Activated CD8-positive, alpha-beta memory T cell treated with anti-CD3 and anti-CD28 coated beads, Interleukin-2, amount 50 U/mL, for 4 hours (primary cell): ENCODE measurements at regions not wholly inside any gene's neighbourhood (a gene's known extent, or its start where the extent isn't known, plus 50 kb on each side); places are given as distances from the start of the nearest gene placed in this dataset.

Experiments
- DNase-seq: peaks from one replicate; pipeline ENCODE4 v3.0.0-alpha.2; 2020

- DNase-seq, result no peak
Observed at GRCh38 chr14:95409477-95410272, 90.0 kb upstream of the CLMN start.

- DNase-seq, result no peak
Observed at GRCh38 chr14:95408731-95409476, 89.2 kb upstream of the CLMN start.

GRCh38 chr14:95407354-95407753 is 87.6 kb upstream of the CLMN start:
- DNase-seq, result no peak

- DNase-seq, result no peak
Observed at GRCh38 chr14:95406756-95407277, 87.1 kb upstream of the CLMN start.

- DNase-seq, result no peak
Observed at GRCh38 chr14:95404583-95404982, 84.9 kb upstream of the CLMN start.

DNA sequence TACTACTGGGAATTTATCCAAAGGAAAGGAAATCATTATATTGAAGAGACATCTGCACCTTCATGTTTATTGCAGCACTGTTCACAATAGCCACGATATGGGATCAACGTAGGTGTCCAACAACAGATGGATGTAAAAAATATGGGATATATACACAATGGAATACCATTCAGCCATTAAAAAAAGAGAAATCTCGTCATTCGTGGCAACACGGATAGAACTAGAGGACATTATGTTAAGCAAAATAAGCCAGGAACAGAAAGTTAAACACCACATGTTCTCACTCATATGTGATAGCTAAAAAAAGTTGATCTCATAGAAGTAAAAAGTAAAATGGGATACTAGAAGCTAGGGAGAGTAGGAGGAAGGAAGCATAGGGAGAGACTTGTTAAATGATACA is 82.9 kb upstream of the CLMN start:
- no peak for DNase-seq

- no peak for DNase-seq
Observed at GRCh38 chr14:95402176-95402575, 82.5 kb upstream of the CLMN start.

- no peak for DNase-seq
Observed at GRCh38 chr14:95398630-95399547, 79.2 kb upstream of the CLMN start.

- DNase-seq, result no peak
Observed at GRCh38 chr14:95397325-95397724, 77.6 kb upstream of the CLMN start.

GRCh38 chr14:95396221-95396620 is 76.5 kb upstream of the CLMN start:
- DNase-seq, result no peak

GRCh38 chr14:95395098-95395737 is 75.5 kb upstream of the CLMN start:
- DNase-seq, result no peak

DNA sequence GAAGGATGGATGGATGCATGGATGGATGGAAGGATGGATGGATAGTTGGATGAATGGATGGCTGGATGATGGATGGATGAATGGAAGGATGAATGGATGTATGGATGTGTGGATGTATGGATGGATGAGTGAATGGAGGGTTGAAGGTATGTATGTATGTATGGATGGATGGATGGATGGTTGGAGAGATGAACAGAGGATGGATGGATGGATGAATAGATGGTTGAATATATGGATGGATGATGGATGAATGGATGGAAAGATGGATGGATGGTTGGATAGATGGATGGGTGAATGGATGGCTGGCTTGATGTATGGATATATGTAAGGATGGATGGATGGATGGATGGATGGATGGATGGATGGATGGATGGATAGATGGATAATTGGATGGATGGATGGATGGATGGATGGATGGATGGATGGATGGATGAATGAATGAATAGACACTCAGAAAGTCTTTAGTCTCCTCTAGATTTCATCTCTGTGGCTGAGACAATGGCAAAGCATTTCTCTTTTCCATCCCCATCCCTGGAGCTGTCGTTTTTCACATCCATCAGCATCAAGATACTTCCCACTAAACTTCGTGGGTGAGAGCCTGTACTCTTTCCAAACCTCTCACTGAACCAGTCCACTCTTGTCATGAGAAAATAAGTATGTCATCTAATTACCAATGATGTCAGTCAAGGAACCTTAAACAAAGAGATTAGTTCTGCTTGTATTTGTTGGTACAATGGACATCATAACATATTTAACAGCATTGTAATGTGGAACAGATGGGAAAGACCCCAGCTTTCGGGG is 74.8 kb upstream of the CLMN start:
- no peak for DNase-seq

DNA sequence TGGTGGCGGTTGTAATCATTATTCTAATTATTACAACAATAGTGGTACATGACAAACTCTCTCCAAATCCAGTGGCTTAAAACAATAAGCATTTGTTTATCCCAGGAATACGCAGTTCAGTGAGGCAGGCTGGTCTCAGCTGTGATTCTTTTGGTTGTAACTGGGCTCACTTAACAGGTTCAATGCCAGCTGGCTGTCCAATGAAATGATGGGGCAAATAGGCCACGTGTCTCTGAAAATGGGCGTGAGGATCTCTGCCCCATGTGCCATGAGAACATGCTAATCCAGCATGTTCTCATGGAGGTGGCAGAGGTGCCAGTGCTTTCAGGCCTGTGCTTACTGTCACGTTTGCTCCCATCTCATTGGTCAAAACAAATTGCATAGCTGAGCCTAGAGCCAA is 73.1 kb upstream of the CLMN start:
- DNase-seq, result no peak

DNA sequence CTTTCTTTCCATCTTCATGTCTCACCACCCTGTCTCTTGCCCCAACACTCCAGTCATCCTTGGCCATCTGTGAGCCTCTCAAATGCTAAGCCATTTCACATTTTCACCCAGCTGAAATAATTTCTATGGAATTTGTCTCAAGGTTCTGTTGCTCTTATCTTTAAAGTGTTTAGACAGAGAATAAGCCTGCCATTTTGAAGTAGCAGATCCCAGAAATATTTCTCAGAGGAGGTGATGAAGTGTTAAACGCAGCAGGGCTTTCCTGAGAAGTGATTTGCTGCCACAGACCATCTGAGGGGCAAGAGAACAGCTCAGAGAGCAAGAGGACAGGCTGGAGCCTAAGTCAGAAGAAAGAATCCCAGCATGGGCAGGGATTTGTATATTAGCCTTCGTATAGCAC is 71.6 kb upstream of the CLMN start:
- DNase-seq, result no peak

DNA sequence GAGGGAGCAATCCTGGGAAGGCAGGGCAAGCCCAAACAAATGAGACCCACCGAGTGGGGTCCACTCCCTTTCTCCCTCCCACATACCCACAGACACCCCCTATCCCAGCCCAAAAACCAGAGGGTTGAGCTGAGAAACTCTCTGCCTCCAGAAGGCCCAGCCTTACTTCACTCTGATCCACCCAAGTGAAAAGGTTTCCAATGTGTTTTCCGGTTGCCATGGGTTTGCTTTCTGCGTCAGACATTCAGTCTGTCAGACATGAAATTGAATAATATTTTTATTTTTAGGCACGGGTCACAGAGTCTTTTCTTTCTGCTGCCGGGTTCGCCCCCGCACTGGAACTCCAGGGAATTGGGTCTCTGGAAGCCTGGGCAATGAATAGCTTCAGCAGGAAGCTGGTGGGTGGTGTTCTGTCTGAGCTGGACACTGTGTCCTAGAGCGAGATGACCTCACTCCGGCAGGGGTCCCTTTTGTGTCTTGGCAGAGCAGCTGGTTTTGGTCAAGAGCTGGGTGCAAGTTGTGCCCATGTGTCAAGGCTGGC is 69.8 kb upstream of the CLMN start:
- no peak for DNase-seq

DNA sequence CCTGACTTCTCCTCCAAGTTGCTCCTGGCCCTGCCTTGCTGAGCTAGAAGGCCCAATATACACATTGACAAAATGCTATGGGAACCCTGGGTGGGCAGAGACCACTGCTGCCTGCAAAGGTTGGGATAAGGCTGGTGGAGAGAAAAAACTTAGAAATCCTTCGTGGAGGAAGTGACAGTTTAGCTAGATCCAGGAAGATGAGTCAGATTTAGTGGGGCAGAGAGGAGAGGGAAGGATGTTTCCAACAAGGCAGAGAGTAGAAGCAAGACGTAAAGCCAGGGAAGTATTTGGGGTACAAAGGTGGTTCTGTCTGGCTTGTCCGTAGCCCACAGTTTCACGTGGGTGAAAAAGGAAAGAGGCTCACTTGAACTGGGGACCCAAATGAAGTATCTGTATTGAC is 69.0 kb upstream of the CLMN start:
- no peak for DNase-seq

- DNase-seq, result no peak
Observed at GRCh38 chr14:95387826-95388445, 68.2 kb upstream of the CLMN start.

GRCh38 chr14:95386536-95387095 is 66.9 kb upstream of the CLMN start:
- no peak for DNase-seq

GRCh38 chr14:95385701-95386100 is 66.0 kb upstream of the CLMN start:
- DNase-seq, result no peak

GRCh38 chr14:95382747-95383146 is 63.0 kb upstream of the CLMN start:
- DNase-seq, result no peak

DNA sequence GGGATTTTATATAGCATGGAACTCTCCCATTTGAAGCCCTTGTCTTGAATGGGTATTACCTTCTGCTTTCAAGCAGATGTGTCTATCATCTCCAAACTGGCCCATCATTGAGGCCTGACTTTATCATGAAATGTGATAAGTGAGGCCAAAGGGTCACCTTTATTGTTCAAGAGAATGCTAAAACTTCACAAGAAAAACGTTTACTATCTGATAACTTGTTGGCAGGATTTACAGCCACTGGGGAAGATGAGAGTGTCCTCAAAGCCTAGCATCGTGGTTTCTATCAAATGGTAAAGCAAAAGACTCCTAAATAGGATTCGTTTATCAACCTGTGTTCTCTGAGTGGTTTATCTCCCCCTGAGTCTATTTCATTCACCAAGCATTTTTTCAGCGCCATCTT is 62.0 kb upstream of the CLMN start:
- DNase-seq, result no peak
